GM21390 (cell line): ENCODE measurements at regions not wholly inside any gene's neighbourhood (a gene's known extent, or its start where the extent isn't known, plus 50 kb on each side); places are given as distances from the start of the nearest gene placed in this dataset.
"Not testable (repeated sequence)": the region's sequence is repeated elsewhere in the genome, so short reads cannot be mapped to it uniquely, and the experiment has no call there.

ENCODE experiments used
- ATAC-seq: cut with Tn5 transposase; IDR thresholded peaks from one replicate; pipeline ENCODE4 v1.9.1; 2021; ENCODE audit not compliant: unreplicated experiment

- no peak for ATAC-seq
Observed at GRCh38 chrX:74085642-74086236, 218.2 kb upstream of the ZCCHC13 start.

- ATAC-seq, result no peak
Observed at GRCh38 chrX:74080165-74080564, 223.8 kb upstream of the ZCCHC13 start.

DNA sequence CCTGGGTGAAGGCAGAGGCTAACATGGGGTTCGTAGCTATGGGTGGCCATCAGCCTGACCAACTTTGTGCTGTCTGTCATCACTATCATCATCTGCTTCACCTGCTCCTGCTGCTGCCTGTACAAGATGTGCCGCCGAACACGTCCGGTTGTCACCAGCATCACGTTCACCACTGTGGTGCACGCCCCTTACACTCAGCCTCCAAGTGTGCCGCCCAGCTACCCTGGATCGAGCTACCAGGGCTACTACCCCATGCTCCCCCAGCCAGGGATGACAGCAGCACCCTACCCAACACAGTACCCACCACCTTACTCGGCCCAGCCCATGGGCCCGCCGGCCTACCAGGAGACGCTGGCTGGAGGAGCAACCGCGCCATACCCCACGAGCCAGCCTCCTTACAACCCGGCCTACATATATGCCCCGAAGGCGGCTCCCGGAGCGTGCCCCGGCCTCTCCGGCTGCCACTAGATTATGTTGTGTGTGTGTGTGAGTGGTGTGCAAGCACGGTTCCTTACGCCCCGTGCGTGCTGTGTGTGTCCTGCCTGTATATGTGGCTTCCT is 213.4 kb upstream of the XIST start:
- ATAC-seq, result no peak

GRCh38 chrX:74063426-74064155 is 211.1 kb upstream of the XIST start:
- no peak for ATAC-seq

DNA sequence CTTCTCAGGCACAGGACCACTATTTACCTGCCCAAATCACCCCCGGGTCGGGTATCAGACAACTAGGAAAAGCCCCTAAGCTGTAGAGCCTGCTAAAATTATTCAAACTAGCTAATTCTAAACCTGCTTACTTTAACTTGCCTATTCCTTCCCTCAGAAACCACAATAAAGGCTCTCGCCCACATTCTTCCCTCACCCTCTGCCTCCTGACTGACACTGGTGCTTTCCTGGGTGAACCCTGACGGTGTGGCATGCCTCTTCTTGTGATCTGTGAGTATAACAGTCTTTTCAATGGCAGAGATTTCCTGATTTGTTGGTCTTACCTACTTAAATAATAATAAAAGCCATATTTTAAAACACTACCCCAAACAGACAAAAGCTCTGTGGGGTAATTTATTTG is 209.4 kb upstream of the XIST start:
- no peak for ATAC-seq

GRCh38 chrX:74049126-74049525 is 196.6 kb upstream of the XIST start:
- no peak for ATAC-seq

- not testable (repeated sequence) for ATAC-seq
Observed at GRCh38 chrX:74034066-74034465, 181.6 kb upstream of the XIST start.

- not testable (repeated sequence) for ATAC-seq
Observed at GRCh38 chrX:74031527-74031926, 179.0 kb upstream of the XIST start.

DNA sequence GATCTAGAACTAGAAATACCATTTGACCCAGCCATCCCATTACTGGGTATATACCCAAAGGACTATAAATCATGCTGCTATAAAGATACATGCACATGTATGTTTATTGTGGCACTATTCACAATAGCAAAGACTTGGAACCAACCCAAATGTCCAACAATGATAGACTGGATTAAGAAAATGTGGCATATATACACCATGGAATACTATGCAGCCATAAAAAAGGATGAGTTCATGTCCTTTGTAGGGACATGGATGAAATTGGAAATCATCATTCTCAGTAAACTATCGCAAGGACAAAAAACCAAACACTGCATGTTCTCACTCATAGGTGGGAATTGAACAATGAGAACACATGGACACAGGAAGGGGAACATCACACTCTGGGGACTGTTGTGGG is 178.3 kb upstream of the XIST start:
- ATAC-seq, result not testable (repeated sequence)

DNA sequence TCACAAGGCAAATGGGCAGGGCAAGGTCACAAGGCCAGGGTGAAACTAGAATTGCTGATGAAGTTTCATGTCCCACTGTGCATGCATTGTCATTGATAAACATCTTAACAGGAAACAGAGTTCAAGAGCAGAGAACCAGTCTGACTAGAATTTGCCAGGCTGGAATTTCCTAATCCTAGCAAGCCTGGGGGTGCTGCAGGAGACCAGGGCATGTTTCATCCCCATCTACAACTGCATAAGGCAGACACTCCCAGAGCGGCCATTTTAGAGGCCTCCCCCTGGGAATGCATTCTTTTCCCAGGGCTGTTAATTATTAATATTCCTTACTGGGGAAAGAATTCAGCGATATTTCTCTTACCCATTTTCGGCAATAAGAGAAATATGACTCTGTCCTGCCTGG is 172.6 kb upstream of the XIST start:
- ATAC-seq, result not testable (repeated sequence)

DNA sequence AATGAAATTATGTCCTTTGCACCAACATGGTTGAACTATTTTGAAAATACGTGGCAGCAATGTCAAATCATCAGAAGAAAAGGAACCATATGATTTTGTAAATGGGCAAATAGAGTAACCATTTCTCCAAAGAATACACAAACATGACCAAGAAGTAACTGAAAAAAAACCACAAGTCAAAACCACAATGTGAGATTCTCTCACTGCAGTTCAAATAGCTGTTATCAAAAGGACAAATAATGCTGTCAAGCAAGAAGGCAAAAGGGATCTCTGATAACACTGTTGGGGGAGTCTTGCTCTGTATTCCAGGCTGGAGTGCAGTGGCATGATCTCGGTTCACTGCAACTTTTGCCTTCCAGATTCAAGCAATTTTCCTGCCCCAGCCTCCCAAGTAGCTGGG is 170.7 kb upstream of the XIST start:
- no peak for ATAC-seq

DNA sequence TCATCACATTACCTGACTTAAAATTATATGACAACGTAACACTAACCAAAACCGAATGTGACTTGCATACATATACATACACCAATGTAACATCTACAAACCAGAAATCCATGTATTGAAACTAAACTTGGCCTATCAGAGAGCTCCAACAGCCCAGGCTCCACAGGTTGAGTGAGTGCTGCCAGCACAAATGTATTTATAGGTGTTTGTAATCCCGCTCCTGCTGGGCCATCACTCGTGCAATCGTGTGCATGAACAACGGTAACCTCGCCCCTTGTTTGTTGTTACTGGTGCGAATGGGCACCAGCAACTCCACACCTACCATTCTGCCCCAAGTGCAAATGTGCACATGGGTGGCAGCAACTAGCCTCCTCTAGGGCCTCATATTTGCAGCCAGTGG is 165.7 kb upstream of the XIST start:
- ATAC-seq, result no peak

- peak; percentile 84 for ATAC-seq
Observed at GRCh38 chrX:74015379-74016019, 163.0 kb upstream of the XIST start.

DNA sequence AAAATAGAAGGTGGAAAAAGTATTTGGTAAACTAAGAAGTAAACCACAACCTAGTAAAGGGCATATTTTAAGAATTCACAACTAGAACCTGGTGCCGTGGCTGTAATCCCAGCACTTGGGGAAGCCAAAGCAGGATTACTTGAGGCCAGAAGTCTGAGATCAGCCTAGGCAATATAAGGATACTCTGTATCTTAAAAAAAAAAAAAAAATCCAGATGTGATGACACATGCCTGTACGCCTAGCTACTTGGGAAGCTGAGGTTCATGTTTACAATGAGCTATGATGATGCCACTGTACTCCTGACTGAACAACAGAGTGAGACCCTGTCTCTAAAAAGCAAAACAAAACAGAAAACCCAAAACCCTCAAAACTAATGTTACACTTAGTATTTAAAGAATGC is 156.5 kb upstream of the XIST start:
- ATAC-seq, result no peak

GRCh38 chrX:73992019-73992418 is 139.5 kb upstream of the XIST start:
- ATAC-seq, result no peak

- peak; percentile 71 for ATAC-seq
Observed at GRCh38 chrX:73987166-73987565, 134.7 kb upstream of the XIST start.

DNA sequence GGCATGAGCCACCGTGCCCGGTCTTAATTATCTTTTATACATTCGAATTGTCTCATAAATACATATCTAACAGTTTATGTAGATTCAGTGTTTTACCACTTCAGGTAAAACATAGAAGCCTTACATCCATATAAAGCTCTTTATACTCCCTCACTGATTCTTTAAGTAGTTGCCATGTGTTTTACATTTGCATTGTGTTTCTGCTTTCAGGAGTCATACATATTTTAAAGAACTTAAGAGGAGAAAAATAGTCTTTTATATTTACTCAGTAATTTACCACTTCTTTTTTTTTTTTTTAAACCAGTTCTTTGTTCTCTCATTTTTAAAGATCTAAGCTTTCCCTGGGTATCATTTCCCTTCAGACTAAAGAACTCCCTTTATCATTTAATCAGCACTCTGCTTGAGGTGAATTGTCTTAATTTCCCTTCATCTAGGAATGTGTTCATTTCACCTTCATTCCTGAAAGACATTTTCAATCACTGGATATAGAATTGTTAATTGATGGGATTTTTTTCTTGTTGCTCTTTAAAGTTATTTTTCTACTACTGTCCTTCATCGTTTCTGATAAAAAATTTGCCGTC is 127.1 kb upstream of the XIST start:
- ATAC-seq, result no peak

DNA sequence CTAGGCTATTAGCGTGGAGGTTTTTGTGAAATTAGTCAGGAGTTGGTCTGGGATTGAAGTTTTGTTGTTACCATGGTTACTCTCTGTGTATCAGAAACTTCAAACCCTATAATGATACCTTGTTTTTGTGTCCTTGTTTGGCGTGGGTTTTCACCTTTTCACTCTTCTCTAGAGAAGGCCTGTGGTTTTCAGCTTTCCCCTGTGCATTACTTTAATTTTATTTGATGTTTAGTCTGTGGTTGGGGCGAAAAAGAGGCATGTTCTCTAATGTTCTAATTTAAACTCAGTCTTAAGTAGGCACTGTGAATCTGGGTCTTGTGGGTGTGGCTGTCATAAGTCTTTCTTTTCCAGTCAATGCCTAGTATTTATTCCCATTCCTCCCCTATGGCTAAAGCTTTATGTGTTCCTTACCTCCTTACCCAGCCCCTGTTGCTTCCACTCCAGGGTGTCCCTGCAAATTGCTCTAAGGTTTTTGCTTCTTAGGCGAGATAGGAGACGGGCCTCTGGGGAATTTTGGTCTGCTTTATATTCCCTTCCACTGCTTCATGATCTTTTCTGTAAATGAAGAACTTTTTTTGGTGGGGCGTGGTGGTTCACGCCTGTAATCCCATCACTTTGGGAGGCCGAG is 125.1 kb upstream of the XIST start:
- peak; percentile 81 for ATAC-seq

- not testable (repeated sequence) for ATAC-seq
Observed at GRCh38 chrX:73967461-73967860, 114.9 kb upstream of the XIST start.

DNA sequence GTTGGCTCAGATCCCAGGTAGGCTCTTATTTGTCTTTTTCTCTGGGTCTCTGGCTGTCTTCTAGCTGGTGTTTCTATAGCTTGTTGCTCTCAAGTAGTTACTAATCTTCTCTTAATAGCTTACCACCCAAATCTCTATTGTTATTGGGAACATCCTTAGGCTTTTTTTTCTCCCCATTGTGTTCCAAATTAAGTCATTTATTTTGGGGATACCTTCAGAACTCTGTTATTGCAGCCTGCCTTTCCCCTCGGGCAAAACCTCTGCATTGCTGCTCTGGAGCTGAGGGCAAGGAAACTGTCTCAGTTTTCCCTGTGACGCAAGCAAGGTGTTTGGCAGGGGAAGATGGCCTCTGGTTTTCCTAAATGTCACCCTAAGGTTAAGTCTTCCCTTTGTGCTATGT is 113.3 kb upstream of the XIST start:
- ATAC-seq, result no peak

GRCh38 chrX:73964579-73964978 is 112.1 kb upstream of the XIST start:
- ATAC-seq, result no peak
